Natural killer cell (primary cell): ENCODE measurements at regions not wholly inside any gene's neighbourhood (a gene's known extent, or its start where the extent isn't known, plus 50 kb on each side); places are given as distances from the start of the nearest gene placed in this dataset.

ENCODE experiments used
- ATAC-seq, 3 donors: fragments of 150-1000 bp in 2 of 3; fragments of 200-7000 bp in 1 of 3; cut with Tn5 transposase; 1 replicate in 1 of 3; 2 replicates in 2 of 3; pipeline ENCODE4 v1.10.0; 2021; ENCODE audit warnings: mild to moderate bottlenecking in 2 of 3, moderate library complexity in 2 of 3
- DNase-seq, 2 donors: peaks; one replicate each; pipeline versions ENCODE4 v3.0.0 to v3.0.0-alpha.2; 2013 to 2021; ENCODE audit warnings: mixed read lengths in 1 of 2
- H3K27ac ChIP-seq: one replicate; pipeline ENCODE4 v1.5.1; 2013; ENCODE audit warnings: mild to moderate bottlenecking, low read length
- H3K27me3 ChIP-seq: one replicate; pipeline ENCODE4 v1.6.1; 2013; ENCODE audit warnings: low read length; ENCODE audit not compliant: control insufficient read depth, insufficient read depth
- H3K36me3 ChIP-seq: one replicate; pipeline ENCODE4 v1.6.1; 2013; ENCODE audit warnings: low read length; ENCODE audit not compliant: control insufficient read depth, insufficient read depth
- H3K4me1 ChIP-seq: one replicate; pipeline ENCODE4 v1.6.1; 2013; ENCODE audit warnings: low read length; ENCODE audit not compliant: control insufficient read depth, insufficient read depth
- H3K4me3 ChIP-seq: one replicate; pipeline ENCODE4 v1.5.1; 2013; ENCODE audit warnings: low read length
- H3K9me3 ChIP-seq: one replicate; pipeline ENCODE4 v1.6.1; 2013; ENCODE audit warnings: low read length; ENCODE audit not compliant: control insufficient read depth, insufficient read depth
- H3K27ac Mint-ChIP-seq, 2 donors: one replicate each; pipeline ENCODE4 v1.8.0; 2022; ENCODE audit warnings: mild to moderate bottlenecking in 2 of 2, mixed read lengths in 2 of 2, moderate library complexity in 1 of 2
- H3K27me3 Mint-ChIP-seq, 2 donors: one replicate each; pipeline ENCODE4 v1.8.0; 2022; ENCODE audit warnings: low read depth in 2 of 2, mixed read lengths in 2 of 2
- H3K36me3 Mint-ChIP-seq: one replicate; pipeline ENCODE4 v1.8.0; 2022; ENCODE audit warnings: mixed read lengths
- H3K4me1 Mint-ChIP-seq, 2 donors: one replicate each; pipeline ENCODE4 v1.8.0; 2022; ENCODE audit warnings: mixed read lengths in 2 of 2
- H3K4me3 Mint-ChIP-seq: one replicate; pipeline ENCODE4 v1.8.0; 2022; ENCODE audit warnings: mild to moderate bottlenecking, moderate library complexity, mixed read lengths
- H3K9me3 Mint-ChIP-seq, 2 donors: one replicate each; pipeline ENCODE4 v1.8.0; 2022; ENCODE audit warnings: mixed read lengths in 2 of 2
- WGBS: methylation state at CpG from one replicate; pipeline ENCODE4 v1.1.7; 2013; ENCODE audit warnings: missing lambda C conversion rate; ENCODE audit not compliant: insufficient coverage; 5-methylcytosine and 5-hydroxymethylcytosine counted together
- intact Hi-C: fragments of 100-400 bp; cut with micrococcal nuclease; formaldehyde crosslinking; loops from one replicate; pipeline ENCODE4 v1.14.2; 2022
- TF ChIP-seq, protein P1 (sequence below): fragments of 200-600 bp; IDR thresholded peaks from one replicate; pipeline ENCODE4 v1.8.0; 2022; ENCODE audit warnings: antibody characterized with exemption

DNA sequence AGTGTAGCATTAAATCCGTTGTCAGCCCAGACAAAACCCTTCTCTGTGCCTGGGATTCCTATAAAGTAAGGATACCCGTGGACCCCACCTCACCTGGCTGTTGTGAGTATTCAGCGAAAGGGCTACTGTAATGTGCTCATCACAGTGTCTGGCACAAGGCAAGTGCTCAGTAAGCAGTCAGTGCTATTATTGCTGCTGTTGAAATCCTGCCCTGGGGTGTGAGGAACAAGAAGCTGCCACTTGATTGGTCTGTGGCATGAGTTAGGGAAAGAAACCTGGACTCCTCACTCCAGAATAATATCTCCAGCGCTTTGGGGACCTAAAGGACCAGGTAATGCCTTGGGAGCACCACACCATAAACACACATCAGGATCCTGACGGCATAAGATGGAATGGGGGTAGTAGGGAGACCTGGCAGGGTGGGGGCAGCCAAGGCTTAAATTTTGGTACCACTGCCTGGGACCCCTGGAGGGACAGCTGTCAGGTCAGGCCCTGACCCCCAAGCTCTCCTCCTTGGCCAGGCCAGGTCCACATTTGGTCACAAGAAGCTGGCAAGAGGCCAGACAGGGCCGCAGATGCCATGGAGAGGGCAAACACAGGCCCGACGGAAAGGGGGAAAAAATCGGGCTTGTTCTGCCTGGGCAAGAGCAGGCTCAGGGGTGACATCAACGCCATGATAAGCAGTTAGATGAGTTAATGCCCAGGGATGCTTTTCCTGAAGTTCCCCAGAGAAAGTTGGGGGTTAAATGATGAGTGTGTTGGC lies 66.5 kb downstream of the MRPL14 start:
- H3K27me3 ChIP-seq = no peaks in the 10 kb centered on the region
- H3K9me3 ChIP-seq = no peaks in the 10 kb centered on the region
- WGBS = 83% methylated on average over 10 of the region's 10 CpGs
- H3K4me1 ChIP-seq = peaks cover 19% of the 10 kb centered on the region
- Mint-ChIP-seq H3K4me1 (peaks cover 14 to 27% of the 10 kb centered on the region in 2 donors), H3K4me3 (no peak overlapping the region), H3K9me3 (no peaks in the 10 kb centered on the region), H3K27me3 (peaks cover 0 to 4% of the 10 kb centered on the region in 2 donors), H3K27ac (peak overlapping the region in 1 of 2 donors; percentile 29), H3K36me3 (no peaks in the 10 kb centered on the region)
- H3K4me3 ChIP-seq = no peak overlapping the region
- ATAC-seq (no peak), DNase-seq (no peak)
- intact Hi-C loops = no loop called here
- TF ChIP-seq, protein P1, sequence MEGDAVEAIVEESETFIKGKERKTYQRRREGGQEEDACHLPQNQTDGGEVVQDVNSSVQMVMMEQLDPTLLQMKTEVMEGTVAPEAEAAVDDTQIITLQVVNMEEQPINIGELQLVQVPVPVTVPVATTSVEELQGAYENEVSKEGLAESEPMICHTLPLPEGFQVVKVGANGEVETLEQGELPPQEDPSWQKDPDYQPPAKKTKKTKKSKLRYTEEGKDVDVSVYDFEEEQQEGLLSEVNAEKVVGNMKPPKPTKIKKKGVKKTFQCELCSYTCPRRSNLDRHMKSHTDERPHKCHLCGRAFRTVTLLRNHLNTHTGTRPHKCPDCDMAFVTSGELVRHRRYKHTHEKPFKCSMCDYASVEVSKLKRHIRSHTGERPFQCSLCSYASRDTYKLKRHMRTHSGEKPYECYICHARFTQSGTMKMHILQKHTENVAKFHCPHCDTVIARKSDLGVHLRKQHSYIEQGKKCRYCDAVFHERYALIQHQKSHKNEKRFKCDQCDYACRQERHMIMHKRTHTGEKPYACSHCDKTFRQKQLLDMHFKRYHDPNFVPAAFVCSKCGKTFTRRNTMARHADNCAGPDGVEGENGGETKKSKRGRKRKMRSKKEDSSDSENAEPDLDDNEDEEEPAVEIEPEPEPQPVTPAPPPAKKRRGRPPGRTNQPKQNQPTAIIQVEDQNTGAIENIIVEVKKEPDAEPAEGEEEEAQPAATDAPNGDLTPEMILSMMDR = no peak
- H3K36me3 ChIP-seq = no peaks in the 10 kb centered on the region
- H3K27ac ChIP-seq = no peak overlapping the region

GRCh38 chr6:44059359-44060346 lies 67.6 kb downstream of the MRPL14 start:
- Mint-ChIP-seq H3K4me1 (peaks cover 14 to 26% of the 10 kb centered on the region in 2 donors), H3K4me3 (no peak overlapping the region), H3K9me3 (no peaks in the 10 kb centered on the region), H3K27me3 (peaks cover 0 to 4% of the 10 kb centered on the region in 2 donors), H3K27ac (peak overlapping the region; percentile 58 to 85), H3K36me3 (no peaks in the 10 kb centered on the region)
- WGBS = 65% methylated on average over 7 of the region's 7 CpGs
- DNase-seq (no peak), ATAC-seq (no peak)
- peaks cover 19% of the 10 kb centered on the region for H3K4me1 ChIP-seq
- peak overlapping the region; percentile 39 for H3K27ac ChIP-seq
- intact Hi-C loops = no loop called here
- no peaks in the 10 kb centered on the region for H3K9me3 ChIP-seq
- TF ChIP-seq, protein P1 = no peak
- no peak overlapping the region for H3K4me3 ChIP-seq
- no peaks in the 10 kb centered on the region for H3K27me3 ChIP-seq
- no peaks in the 10 kb centered on the region for H3K36me3 ChIP-seq

GRCh38 chr6:44058617-44059358 lies 68.5 kb downstream of the MRPL14 start:
- TF ChIP-seq, protein P1 = no peak

More at GRCh38 chr6:44058617-44059358, 68.5 kb downstream of the MRPL14 start:
- H3K4me3 Mint-ChIP-seq = peak overlapping the region; percentile 62
- WGBS = 16% methylated on average over 17 of the region's 19 CpGs
- Histone ChIP-seq H3K4me3 (no peak overlapping the region), H3K9me3 (no peaks in the 10 kb centered on the region), H3K36me3 (no peaks in the 10 kb centered on the region), H3K27ac (peak overlapping the region; percentile 39), H3K27me3 (no peaks in the 10 kb centered on the region), H3K4me1 (peaks cover 19% of the 10 kb centered on the region)
- peak overlapping the region; percentile 59 to 85 for H3K27ac Mint-ChIP-seq
- intact Hi-C loops = no loop called here
- no peaks in the 10 kb centered on the region for H3K9me3 Mint-ChIP-seq
- no peaks in the 10 kb centered on the region for H3K36me3 Mint-ChIP-seq
- DNase-seq (peak; percentile 31 to 43), ATAC-seq (peak; percentile 86 to 89 (median 89))
- H3K27me3 Mint-ChIP-seq = peaks cover 0 to 4% of the 10 kb centered on the region in 2 donors
- H3K4me1 Mint-ChIP-seq = peaks cover 14 to 20% of the 10 kb centered on the region in 2 donors
